Hepatocyte (in vitro differentiated cells): ENCODE measurements at regions not wholly inside any gene's neighbourhood (a gene's known extent, or its start where the extent isn't known, plus 50 kb on each side); places are given as distances from the start of the nearest gene placed in this dataset.

Experiments used
- CTCF ChIP-seq: fragments of 200-600 bp; sonication (generic); IDR thresholded peaks from 2 replicates; pipeline ENCODE4 v1.5.1; 2016; ENCODE audit warnings: antibody characterized with exemption, mild to moderate bottlenecking; ENCODE audit not compliant: poor library complexity
- EZH2 ChIP-seq: fragments of 200-600 bp; sonication (generic); IDR thresholded peaks from 2 replicates; pipeline ENCODE4 v1.6.1; 2016; ENCODE audit warnings: antibody characterized with exemption, mild to moderate bottlenecking, borderline replicate concordance
- EZH2phosphoT487 ChIP-seq: fragments of 200-600 bp; sonication (generic); IDR thresholded peaks from one replicate; pipeline ENCODE4 v1.6.1; 2018; ENCODE audit warnings: antibody characterized with exemption, mild to moderate bottlenecking, low read depth, moderate library complexity; ENCODE audit not compliant: unreplicated experiment, severe bottlenecking

DNA sequence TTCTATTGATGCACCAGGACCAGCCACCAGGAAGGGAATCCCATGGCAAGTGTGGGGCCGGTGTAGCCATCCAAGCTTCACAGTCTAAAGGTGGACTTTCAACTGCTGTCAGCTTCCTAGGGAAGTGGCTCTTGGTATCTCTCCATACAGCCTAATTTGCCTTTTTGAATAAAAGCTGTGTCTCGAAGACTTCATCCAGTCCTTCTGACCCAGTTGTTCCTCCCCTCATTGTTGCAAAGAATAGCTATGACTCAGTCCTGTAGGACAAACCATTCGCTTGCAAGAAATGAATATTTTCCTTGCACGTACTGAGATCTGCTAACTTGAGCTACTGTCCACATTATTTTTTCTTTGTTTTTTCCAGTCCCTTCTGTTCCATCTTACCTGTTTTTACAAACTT lies 145.1 kb upstream of the CTSO start:
- no peak for TF ChIP-seq CTCF
- no peak for TF ChIP-seq EZH2phosphoT487
- TF ChIP-seq EZH2 = no peak
